ENCODE measurements at regions not wholly inside any gene's neighbourhood (a gene's known extent, or its start where the extent isn't known, plus 50 kb on each side); places are given as distances from the start of the nearest gene placed in this dataset.

- no peak; the same call in 1 of the 2 replicates for TF ChIP-seq CTCF (IDR thresholded peaks at IDR 0.05; ENCODE audit: low read depth, low read length)
- H3K4me3 ChIP-seq (ENCODE audit: low read depth, low read length), result no peak overlapping the region
Measured at GRCh38 chr20:24160563-24161281, 172.1 kb upstream of the GGTLC1 start.

GRCh38 chr20:24158281-24158680 is 169.7 kb upstream of the GGTLC1 start:
- H3K4me3 ChIP-seq (ENCODE audit: low read depth, low read length), result no peak overlapping the region
- TF ChIP-seq CTCF (IDR thresholded peaks at IDR 0.05; ENCODE audit: low read depth, low read length), result no peak

GRCh38 chr20:24157213-24157612 is 168.6 kb upstream of the GGTLC1 start:
- H3K4me3 ChIP-seq (ENCODE audit: low read depth, low read length), result no peak overlapping the region
- no peak for TF ChIP-seq CTCF (IDR thresholded peaks at IDR 0.05; ENCODE audit: low read depth, low read length)

GRCh38 chr20:24153101-24154040 is 164.8 kb upstream of the GGTLC1 start:
- TF ChIP-seq CTCF (IDR thresholded peaks at IDR 0.05; ENCODE audit: low read depth, low read length), result no peak
- H3K4me3 ChIP-seq (ENCODE audit: low read depth, low read length), result no peak overlapping the region

- TF ChIP-seq CTCF (IDR thresholded peaks at IDR 0.05; ENCODE audit: low read depth, low read length), result no peak
- H3K4me3 ChIP-seq (ENCODE audit: low read depth, low read length), result no peak overlapping the region
Measured at GRCh38 chr20:24151621-24152294, 163.2 kb upstream of the GGTLC1 start.

GRCh38 chr20:24150406-24150805 is 161.8 kb upstream of the GGTLC1 start:
- H3K4me3 ChIP-seq (ENCODE audit: low read depth, low read length), result no peak overlapping the region
- TF ChIP-seq CTCF (IDR thresholded peaks at IDR 0.05; ENCODE audit: low read depth, low read length), result no peak
